Skeletal muscle satellite cell (primary cell): ENCODE measurements at regions not wholly inside any gene's neighbourhood (a gene's known extent, or its start where the extent isn't known, plus 50 kb on each side); places are given as distances from the start of the nearest gene placed in this dataset.
"Not testable (repeated sequence)": the region's sequence is repeated elsewhere in the genome, so short reads cannot be mapped to it uniquely, and the experiment has no call there.

Experiments
- H3K27me3 ChIP-seq: 2 replicates; pipeline ENCODE4 v1.7.0; 2013; ENCODE audit warnings: low read length; ENCODE audit not compliant: control insufficient read depth, insufficient read depth
- H3K36me3 ChIP-seq: 2 replicates; pipeline ENCODE4 v1.7.0; 2013; ENCODE audit warnings: mild to moderate bottlenecking, control low read depth, low read length; ENCODE audit not compliant: insufficient read depth
- H3K4me1 ChIP-seq: 2 replicates; pipeline ENCODE4 v1.7.0; 2013; ENCODE audit warnings: low read length; ENCODE audit not compliant: control insufficient read depth, insufficient read depth
- H3K4me2 ChIP-seq: 2 replicates; pipeline ENCODE4 v1.7.0; 2013; ENCODE audit warnings: mild to moderate bottlenecking, low read length
- H3K4me3 ChIP-seq: 2 replicates; pipeline ENCODE4 v1.7.0; 2013; ENCODE audit warnings: low read length
- H3K9ac ChIP-seq: 2 replicates; pipeline ENCODE4 v1.7.0; 2013; ENCODE audit warnings: mild to moderate bottlenecking, low read depth, low read length, moderate library complexity
- H3K9me3 ChIP-seq: replicated peaks from 2 replicates; pipeline ENCODE4 v1.7.0; 2013; ENCODE audit warnings: mild to moderate bottlenecking, control low read depth, low read length

GRCh38 chr3:134729649-134730048 is 65.4 kb upstream of the EPHB1 start:
- H3K4me3 ChIP-seq = no peak overlapping the region
- H3K4me1 ChIP-seq = no peaks in the 10 kb centered on the region
- H3K9me3 ChIP-seq = no peaks in the 10 kb centered on the region
- H3K4me2 ChIP-seq = no peak overlapping the region
- H3K36me3 ChIP-seq = no peaks in the 10 kb centered on the region
- H3K27me3 ChIP-seq = peaks cover 2% of the 10 kb centered on the region
- no peak overlapping the region for H3K9ac ChIP-seq

- no peak overlapping the region for H3K9ac ChIP-seq
- H3K4me1 ChIP-seq = no peaks in the 10 kb centered on the region
- H3K9me3 ChIP-seq = no peaks in the 10 kb centered on the region
- H3K27me3 ChIP-seq = no peaks in the 10 kb centered on the region
- no peak overlapping the region for H3K4me2 ChIP-seq
- H3K4me3 ChIP-seq = no peak overlapping the region
- H3K36me3 ChIP-seq = no peaks in the 10 kb centered on the region
These were observed 57.5 kb upstream of the EPHB1 start for GRCh38 chr3:134737516-134737915.

DNA sequence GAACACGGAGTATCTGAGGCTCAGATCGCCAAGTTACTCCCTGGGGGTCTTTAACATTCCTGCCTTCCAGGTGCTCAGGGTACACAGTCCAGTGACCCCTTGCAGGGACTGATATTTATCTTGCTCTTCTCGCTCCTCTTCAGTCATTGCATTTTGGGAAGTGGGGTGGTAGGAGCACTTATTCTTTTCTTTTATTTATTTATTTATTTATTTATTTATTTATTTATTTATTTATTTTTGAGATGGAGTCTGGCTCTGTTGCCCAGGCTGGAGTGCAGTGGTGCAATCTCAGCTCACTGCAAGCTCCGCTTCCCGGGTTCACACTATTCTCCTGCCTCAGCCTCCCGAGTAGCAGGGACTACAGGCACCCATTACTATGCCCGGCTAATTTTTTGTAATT is 55.0 kb upstream of the EPHB1 start:
- not testable (repeated sequence) for H3K4me1 ChIP-seq, H3K9ac ChIP-seq, H3K4me3 ChIP-seq, H3K4me2 ChIP-seq, H3K27me3 ChIP-seq, H3K9me3 ChIP-seq, H3K36me3 ChIP-seq

GRCh38 chr3:134742202-134742601 is 52.9 kb upstream of the EPHB1 start:
- H3K9ac ChIP-seq = no peak overlapping the region
- no peaks in the 10 kb centered on the region for H3K36me3 ChIP-seq
- no peaks in the 10 kb centered on the region for H3K4me1 ChIP-seq
- no peaks in the 10 kb centered on the region for H3K9me3 ChIP-seq
- H3K27me3 ChIP-seq = no peaks in the 10 kb centered on the region
- H3K4me2 ChIP-seq = no peak overlapping the region
- no peak overlapping the region for H3K4me3 ChIP-seq

DNA sequence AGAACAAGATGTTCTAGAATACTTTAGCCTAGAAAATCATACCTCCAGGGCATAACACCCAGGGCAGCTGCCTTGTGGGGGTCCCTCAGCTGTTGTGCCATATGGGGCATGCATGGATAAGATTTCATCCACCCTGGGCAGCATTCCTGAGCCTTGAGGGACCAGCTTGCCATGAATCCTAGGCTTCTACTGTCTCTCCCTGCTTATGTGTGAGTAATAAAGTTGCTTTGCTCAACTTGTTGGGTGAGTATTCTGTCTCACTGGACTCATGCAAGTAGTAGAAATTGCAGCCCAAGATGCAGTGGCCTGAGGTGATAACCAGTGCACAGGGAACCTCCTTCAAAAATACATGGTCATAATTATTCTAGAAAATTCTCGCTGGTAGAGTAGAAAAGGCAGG is 52.1 kb upstream of the EPHB1 start:
- Histone ChIP-seq H3K4me3 (no peak overlapping the region), H3K27me3 (no peaks in the 10 kb centered on the region), H3K4me2 (no peak overlapping the region), H3K4me1 (no peaks in the 10 kb centered on the region), H3K36me3 (no peaks in the 10 kb centered on the region), H3K9me3 (no peaks in the 10 kb centered on the region), H3K9ac (no peak overlapping the region)
